Keratinocyte (primary cell): ENCODE measurements at regions not wholly inside any gene's neighbourhood (a gene's known extent, or its start where the extent isn't known, plus 50 kb on each side); places are given as distances from the start of the nearest gene placed in this dataset.
"Not testable (repeated sequence)": the region's sequence is repeated elsewhere in the genome, so short reads cannot be mapped to it uniquely, and the experiment has no call there.

ENCODE experiments used
- DNase-seq: peaks from one replicate; pipeline ENCODE4 v3.0.0-alpha.2; 2011; ENCODE audit warnings: low read depth, missing footprints, low spot score
- FAIRE-seq: peaks from 2 replicates; lab custom pipeline; 2011; peaks lifted over from hg19 to GRCh38; lab: Jason Lieb, UNC
- H2AFZ ChIP-seq: 2 replicates; pipeline ENCODE4 v1.6.0; 2012; ENCODE audit warnings: low read length, control low read depth, inconsistent platforms; ENCODE audit not compliant: control insufficient read depth
- H3K27ac ChIP-seq: 2 replicates; pipeline ENCODE4 v1.5.1; 2011; ENCODE audit warnings: low read length; ENCODE audit not compliant: control insufficient read depth, insufficient read depth
- H3K27me3 ChIP-seq: 3 replicates; pipeline ENCODE4 v1.6.0; 2011; ENCODE audit warnings: low read length; ENCODE audit not compliant: control insufficient read depth, insufficient read depth; ENCODE audit errors: extremely low read depth
- H3K36me3 ChIP-seq, 2 experiments: 2 replicates in 1 of 2; 3 replicates in 1 of 2; pipeline ENCODE4 v1.5.1; 2011; ENCODE audit warnings: low read length in 2 of 2, mild to moderate bottlenecking in 1 of 2; ENCODE audit not compliant: control insufficient read depth in 2 of 2, insufficient read depth in 2 of 2; ENCODE audit errors: extremely low read depth in 1 of 2
- H3K4me1 ChIP-seq: 3 replicates; pipeline ENCODE4 v1.5.1; 2011; ENCODE audit warnings: low read length; ENCODE audit not compliant: control insufficient read depth, insufficient read depth; ENCODE audit errors: extremely low read depth
- H3K4me2 ChIP-seq: 3 replicates; pipeline ENCODE4 v1.6.0; 2011; ENCODE audit warnings: low read depth, low read length; ENCODE audit not compliant: control insufficient read depth, insufficient read depth; ENCODE audit errors: extremely low read depth
- H3K4me3 ChIP-seq, 3 experiments: fragments of 200-600 bp in 1 of 3; sonication (generic) in 1 of 3; 2 replicates in 2 of 3; 3 replicates in 1 of 3; pipeline ENCODE4 v1.5.1; 2011 to 2016; ENCODE audit warnings: low read length in 3 of 3, mild to moderate bottlenecking in 3 of 3, control low read depth in 2 of 3, inconsistent platforms in 1 of 3, low read depth in 1 of 3, mixed read lengths in 1 of 3, mixed run types in 1 of 3, moderate library complexity in 1 of 3; ENCODE audit not compliant: control insufficient read depth in 2 of 3, insufficient read depth in 2 of 3; ENCODE audit errors: extremely low read depth in 1 of 3
- H3K79me2 ChIP-seq: 2 replicates; pipeline ENCODE4 v1.6.0; 2012; ENCODE audit warnings: low read length; ENCODE audit not compliant: control insufficient read depth, insufficient read depth
- H3K9ac ChIP-seq: 3 replicates; pipeline ENCODE4 v1.6.0; 2011; ENCODE audit warnings: low read length; ENCODE audit not compliant: control insufficient read depth, insufficient read depth; ENCODE audit errors: extremely low read depth
- H3K9me1 ChIP-seq: 3 replicates; pipeline ENCODE4 v1.6.0; 2011; ENCODE audit warnings: low read length; ENCODE audit not compliant: control insufficient read depth, insufficient read depth; ENCODE audit errors: extremely low read depth
- H3K9me3 ChIP-seq: 2 replicates; pipeline ENCODE4 v1.5.1; 2012; ENCODE audit warnings: low read depth, low read length; ENCODE audit not compliant: control insufficient read depth
- H4K20me1 ChIP-seq: 3 replicates; pipeline ENCODE4 v1.6.0; 2011; ENCODE audit warnings: low read length; ENCODE audit not compliant: control insufficient read depth, insufficient read depth; ENCODE audit errors: extremely low read depth
- dilution Hi-C: fragments of 300-500 bp; cut with MboI; formaldehyde crosslinking; loops from one replicate; pipeline ENCODE4 v1.7.0; 2020; ENCODE audit warnings: low sequenced_read_pairs; ENCODE audit not compliant: extremely low pct_ligation_motif_present

GRCh38 chr1:121013181-121013580 is 123.6 kb downstream of the PPIAL4A start:
- FAIRE-seq, H3K36me3 ChIP-seq, DNase-seq, H3K4me2 ChIP-seq, H3K9me3 ChIP-seq, H3K27me3 ChIP-seq, dilution Hi-C loops, H3K4me3 ChIP-seq, H3K9ac ChIP-seq, H4K20me1 ChIP-seq, H2AFZ ChIP-seq, H3K4me1 ChIP-seq, H3K9me1 ChIP-seq, H3K27ac ChIP-seq, H3K79me2 ChIP-seq: not testable (repeated sequence)

DNA sequence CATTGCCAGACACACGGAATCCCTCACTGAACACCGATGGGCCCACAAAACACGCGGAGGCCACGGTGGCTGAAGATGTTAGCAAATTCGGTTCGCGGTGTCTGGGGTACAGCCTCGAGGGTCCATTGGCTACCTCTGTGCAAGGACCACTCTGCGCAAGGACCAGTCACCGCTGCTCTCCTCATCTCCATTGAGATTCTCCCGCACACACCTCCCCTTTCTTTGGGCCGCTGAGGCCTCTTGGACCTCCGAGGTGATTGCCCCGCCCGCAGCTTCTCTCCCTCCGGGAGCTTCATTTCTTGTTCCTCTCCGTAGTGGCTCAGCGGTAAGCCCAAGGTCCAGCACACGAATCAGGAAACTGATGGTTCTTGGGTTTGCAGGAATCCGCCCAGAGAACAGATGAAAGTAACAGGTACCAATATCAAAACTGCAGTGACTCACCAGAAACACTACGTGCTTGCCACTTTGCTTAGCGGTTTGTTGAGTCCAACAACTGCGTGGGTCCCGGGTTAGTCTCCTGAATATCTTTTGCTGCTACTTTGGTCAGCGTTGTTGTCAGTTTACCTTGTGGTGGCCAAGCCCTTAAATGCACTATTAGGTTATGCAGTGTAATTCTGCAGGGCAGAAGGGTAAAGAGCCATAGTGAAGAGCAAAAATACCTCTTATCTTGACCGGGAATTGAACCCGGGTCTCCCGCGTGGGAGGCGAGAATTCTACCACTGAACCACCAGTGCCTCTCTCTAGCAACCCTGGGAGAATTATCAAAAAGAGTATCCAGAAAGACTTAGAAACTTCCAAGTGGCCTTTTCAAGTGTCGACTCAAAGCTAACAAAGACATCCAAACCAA is 126.8 kb downstream of the PPIAL4A start:
- dilution Hi-C loops, FAIRE-seq: not testable (repeated sequence)
- DNase-seq = peak; percentile 54

GRCh38 chr1:121019715-121020349 is 130.3 kb downstream of the PPIAL4A start:
- DNase-seq, H4K20me1 ChIP-seq, H3K9ac ChIP-seq, H3K27me3 ChIP-seq, H3K36me3 ChIP-seq, H3K4me1 ChIP-seq, H3K4me3 ChIP-seq, H3K27ac ChIP-seq, H3K9me1 ChIP-seq, H2AFZ ChIP-seq, dilution Hi-C loops, H3K4me2 ChIP-seq, FAIRE-seq, H3K9me3 ChIP-seq, H3K79me2 ChIP-seq: not testable (repeated sequence)

More for the DNA sequence above, 126.8 kb downstream of the PPIAL4A start:
- H3K4me3 ChIP-seq, H2AFZ ChIP-seq, H3K9ac ChIP-seq, H3K36me3 ChIP-seq, H3K9me3 ChIP-seq, H3K4me2 ChIP-seq, H3K79me2 ChIP-seq, H4K20me1 ChIP-seq, H3K9me1 ChIP-seq, H3K27me3 ChIP-seq, H3K4me1 ChIP-seq, H3K27ac ChIP-seq: not testable (repeated sequence)

GRCh38 chr1:121020350-121021236 is 131.0 kb downstream of the PPIAL4A start:
- DNase-seq, H3K4me1 ChIP-seq, H3K9me3 ChIP-seq, H4K20me1 ChIP-seq, FAIRE-seq, H3K27me3 ChIP-seq, H3K27ac ChIP-seq, dilution Hi-C loops, H3K9me1 ChIP-seq, H3K36me3 ChIP-seq, H3K79me2 ChIP-seq, H2AFZ ChIP-seq, H3K4me3 ChIP-seq, H3K9ac ChIP-seq: not testable (repeated sequence)
- peak overlapping the region; percentile 22 for H3K4me2 ChIP-seq
